Stimulated activated effector memory CD8-positive, alpha-beta T cell treated with anti-CD3 and anti-CD28 coated beads, Interleukin-12 subunit alpha, Interleukin-12 subunit beta, amount 100 ng/mL, for 72 hours (primary cell): ENCODE measurements at regions not wholly inside any gene's neighbourhood (a gene's known extent, or its start where the extent isn't known, plus 50 kb on each side); places are given as distances from the start of the nearest gene placed in this dataset.
"Not testable (repeated sequence)": the region's sequence is repeated elsewhere in the genome, so short reads cannot be mapped to it uniquely, and the experiment has no call there.

Experiments
- ATAC-seq: fragments of 150-1000 bp; cut with Tn5 transposase; 2 replicates; pipeline ENCODE4 v1.10.0; 2021
- DNase-seq, 2 donors: peaks; one replicate each; pipeline ENCODE4 v3.0.0; 2021 to 2022; ENCODE audit warnings: low spot score in 2 of 2
- H3K27ac Mint-ChIP-seq: one replicate; pipeline ENCODE4 v1.8.0; 2022; ENCODE audit warnings: mild to moderate bottlenecking, mixed read lengths
- H3K36me3 Mint-ChIP-seq: one replicate; pipeline ENCODE4 v1.8.0; 2022; ENCODE audit warnings: mild to moderate bottlenecking, mixed read lengths
- H3K4me1 Mint-ChIP-seq: one replicate; pipeline ENCODE4 v1.8.0; 2022; ENCODE audit warnings: mixed read lengths
- H3K4me3 Mint-ChIP-seq: one replicate; pipeline ENCODE4 v1.8.0; 2022; ENCODE audit warnings: mild to moderate bottlenecking, mixed read lengths
- H3K9me3 Mint-ChIP-seq: one replicate; pipeline ENCODE4 v1.8.0; 2022; ENCODE audit warnings: mixed read lengths

- no peaks in the 10 kb centered on the region for H3K4me1 Mint-ChIP-seq
- H3K27ac Mint-ChIP-seq: no peak overlapping the region
- H3K9me3 Mint-ChIP-seq: no peaks in the 10 kb centered on the region
- DNase-seq (no peak), ATAC-seq (no peak)
- no peak overlapping the region for H3K4me3 Mint-ChIP-seq
- H3K36me3 Mint-ChIP-seq: no peaks in the 10 kb centered on the region
Observed at GRCh38 chr12:30578426-30578825, 117.2 kb downstream of the IPO8 start.

GRCh38 chr12:30573145-30573544 is 122.5 kb downstream of the IPO8 start:
- no peak for DNase-seq
- Mint-ChIP-seq H3K4me1 (no peaks in the 10 kb centered on the region), H3K27ac (no peak overlapping the region), H3K4me3 (no peak overlapping the region), H3K9me3 (no peaks in the 10 kb centered on the region), H3K36me3 (no peaks in the 10 kb centered on the region)
- ATAC-seq: no peak

GRCh38 chr12:30570211-30570890 is 125.3 kb downstream of the IPO8 start:
- H3K4me1 Mint-ChIP-seq: no peaks in the 10 kb centered on the region
- no peak overlapping the region for H3K4me3 Mint-ChIP-seq
- no peaks in the 10 kb centered on the region for H3K9me3 Mint-ChIP-seq
- H3K36me3 Mint-ChIP-seq: no peaks in the 10 kb centered on the region
- no peak for DNase-seq
- H3K27ac Mint-ChIP-seq: no peak overlapping the region
- no peak for ATAC-seq

DNA sequence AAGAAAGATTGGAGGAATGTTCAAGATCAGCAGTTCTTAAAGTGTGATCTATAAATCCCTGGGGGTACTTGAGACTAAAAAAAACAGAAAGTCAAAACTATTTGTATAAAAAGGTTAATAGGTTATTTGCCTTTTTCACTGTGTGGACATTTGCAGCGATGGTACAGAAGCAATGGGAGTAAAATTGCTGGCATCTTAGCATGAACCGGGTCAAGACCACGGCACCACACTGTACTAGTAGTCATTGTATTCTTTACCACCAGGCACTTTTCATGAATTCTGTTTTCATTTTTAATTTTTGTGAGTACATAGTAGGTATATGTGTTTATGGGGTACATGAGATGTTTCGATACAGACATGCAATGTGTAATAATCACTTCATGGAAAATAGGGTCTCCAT is 126.2 kb downstream of the IPO8 start:
- Mint-ChIP-seq H3K4me3 (no peak overlapping the region), H3K27ac (no peak overlapping the region), H3K36me3 (no peaks in the 10 kb centered on the region), H3K9me3 (no peaks in the 10 kb centered on the region), H3K4me1 (no peaks in the 10 kb centered on the region)
- ATAC-seq (no peak), DNase-seq (no peak)

- no peak for DNase-seq
- Mint-ChIP-seq H3K4me3 (no peak overlapping the region), H3K27ac (no peak overlapping the region), H3K9me3 (no peaks in the 10 kb centered on the region), H3K4me1 (no peaks in the 10 kb centered on the region), H3K36me3 (no peaks in the 10 kb centered on the region)
- no peak for ATAC-seq
Observed at GRCh38 chr12:30568453-30568852, 127.2 kb downstream of the IPO8 start.

DNA sequence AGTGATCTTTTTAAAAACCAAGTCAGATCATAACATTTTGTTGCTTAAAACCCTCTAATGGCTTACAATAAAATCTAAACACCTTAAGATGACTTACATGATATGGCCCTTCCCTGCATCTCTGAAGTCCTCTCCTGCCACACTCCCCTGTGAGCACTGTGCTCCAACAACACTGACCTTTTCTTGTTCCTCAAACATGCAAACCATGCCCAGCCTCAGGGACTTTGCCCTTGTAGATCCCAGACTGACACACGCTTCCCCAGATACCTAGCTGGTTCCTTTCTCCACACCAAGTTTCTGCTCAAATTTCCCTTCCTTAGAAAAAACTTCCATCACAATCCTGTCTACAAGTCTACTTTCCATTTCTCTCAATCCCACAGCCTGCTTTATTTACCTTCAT is 128.6 kb downstream of the IPO8 start:
- no peak overlapping the region for H3K4me3 Mint-ChIP-seq
- H3K27ac Mint-ChIP-seq: no peak overlapping the region
- H3K4me1 Mint-ChIP-seq: no peaks in the 10 kb centered on the region
- DNase-seq (no peak), ATAC-seq (no peak)
- no peaks in the 10 kb centered on the region for H3K9me3 Mint-ChIP-seq
- no peaks in the 10 kb centered on the region for H3K36me3 Mint-ChIP-seq

- DNase-seq (no peak), ATAC-seq (no peak)
- Mint-ChIP-seq H3K9me3 (peaks cover 12% of the 10 kb centered on the region), H3K4me1 (no peaks in the 10 kb centered on the region), H3K4me3 (no peak overlapping the region), H3K36me3 (no peaks in the 10 kb centered on the region), H3K27ac (no peak overlapping the region)
Observed at GRCh38 chr12:30564394-30564793, 131.3 kb downstream of the IPO8 start.

GRCh38 chr12:30548203-30548602 is 147.5 kb downstream of the IPO8 start:
- Mint-ChIP-seq H3K4me3 (no peak overlapping the region), H3K4me1 (no peaks in the 10 kb centered on the region), H3K9me3 (peaks cover 4% of the 10 kb centered on the region), H3K27ac (no peak overlapping the region), H3K36me3 (no peaks in the 10 kb centered on the region)
- ATAC-seq: no peak
- no peak for DNase-seq

GRCh38 chr12:30546121-30546520 is 149.5 kb downstream of the IPO8 start:
- Mint-ChIP-seq H3K4me1 (no peaks in the 10 kb centered on the region), H3K27ac (no peak overlapping the region), H3K9me3 (peaks cover 11% of the 10 kb centered on the region), H3K36me3 (no peaks in the 10 kb centered on the region), H3K4me3 (no peak overlapping the region)
- no peak for ATAC-seq
- no peak for DNase-seq

DNA sequence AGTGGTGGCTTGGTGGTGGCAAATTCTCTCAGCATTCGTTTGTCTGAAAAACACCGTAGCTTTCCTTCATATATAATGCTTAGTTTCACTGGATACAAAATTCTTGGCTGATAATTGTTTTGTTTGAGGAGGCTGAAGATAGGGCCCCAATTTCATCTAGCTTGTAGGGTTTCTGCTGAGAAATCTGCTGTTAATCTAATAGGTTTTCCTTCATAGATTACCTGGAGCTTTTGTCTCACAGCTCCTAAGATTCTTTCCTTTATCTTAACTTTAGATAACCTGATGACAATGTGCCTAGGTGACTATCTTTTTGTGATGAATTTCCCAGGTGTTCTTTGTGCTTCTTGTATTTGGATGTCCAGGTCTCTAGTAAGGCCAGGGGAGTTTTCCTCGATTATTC is 151.0 kb downstream of the IPO8 start:
- ATAC-seq, H3K4me1 Mint-ChIP-seq, H3K4me3 Mint-ChIP-seq, DNase-seq, H3K27ac Mint-ChIP-seq, H3K36me3 Mint-ChIP-seq: not testable (repeated sequence)
- peaks cover 12% of the 10 kb centered on the region for H3K9me3 Mint-ChIP-seq

DNA sequence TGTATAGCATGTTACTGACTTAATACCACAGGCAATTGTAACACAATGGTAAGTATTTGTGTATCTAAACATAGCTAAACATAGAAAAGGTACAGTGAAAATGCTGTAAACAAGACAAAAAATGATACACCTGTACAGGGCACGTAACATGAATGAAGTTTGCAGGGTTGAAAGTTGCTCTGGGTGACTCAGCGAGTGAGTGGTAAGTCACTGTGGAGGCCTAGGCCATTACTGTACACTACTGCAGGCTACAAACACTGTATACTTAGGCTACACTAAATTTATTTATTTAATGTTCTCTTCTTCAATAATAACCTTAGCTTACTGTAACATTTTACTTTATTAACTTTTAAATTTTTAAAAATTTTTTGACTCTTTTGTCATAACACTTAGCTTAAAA is 158.4 kb downstream of the IPO8 start:
- no peak overlapping the region for H3K4me3 Mint-ChIP-seq
- no peaks in the 10 kb centered on the region for H3K4me1 Mint-ChIP-seq
- no peak overlapping the region for H3K27ac Mint-ChIP-seq
- DNase-seq: no peak
- H3K36me3 Mint-ChIP-seq: no peaks in the 10 kb centered on the region
- H3K9me3 Mint-ChIP-seq: peaks cover 3% of the 10 kb centered on the region
- no peak for ATAC-seq

DNA sequence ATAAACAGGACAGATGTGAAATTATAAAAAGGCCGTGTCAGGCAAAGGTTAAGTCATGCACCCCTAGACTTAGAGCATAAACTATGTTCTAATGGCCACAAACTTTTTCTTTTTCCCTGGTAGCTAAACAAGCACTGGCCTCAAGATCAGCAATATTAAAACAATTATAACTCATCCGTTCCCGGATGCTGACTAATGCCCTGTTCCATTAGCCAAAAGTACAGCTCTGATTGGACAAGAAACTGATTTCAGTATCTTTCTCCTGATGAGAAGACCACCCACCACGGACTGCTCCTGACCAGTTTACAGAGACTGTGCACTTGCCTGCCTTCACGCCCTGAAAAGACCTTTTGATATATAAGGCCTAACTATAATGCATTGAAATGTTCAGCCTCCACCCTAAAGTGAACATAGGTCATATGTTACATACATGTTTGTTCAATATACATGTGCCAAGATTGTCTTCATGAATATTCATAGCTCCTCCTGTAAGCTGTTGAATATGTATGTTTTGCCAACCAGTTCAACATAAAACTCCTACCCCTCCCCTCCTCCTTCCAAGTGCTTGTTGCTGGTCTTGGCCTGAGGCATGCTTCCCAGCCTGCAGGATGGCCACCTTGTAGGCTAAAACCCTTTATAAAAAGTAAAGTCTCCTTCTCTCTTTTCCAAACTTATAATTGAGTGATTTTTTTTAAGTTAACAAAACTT is 162.0 kb downstream of the IPO8 start:
- Mint-ChIP-seq H3K4me3 (no peak overlapping the region), H3K9me3 (no peaks in the 10 kb centered on the region), H3K4me1 (no peaks in the 10 kb centered on the region), H3K36me3 (no peaks in the 10 kb centered on the region), H3K27ac (no peak overlapping the region)
- ATAC-seq: no peak
- DNase-seq: no peak

DNA sequence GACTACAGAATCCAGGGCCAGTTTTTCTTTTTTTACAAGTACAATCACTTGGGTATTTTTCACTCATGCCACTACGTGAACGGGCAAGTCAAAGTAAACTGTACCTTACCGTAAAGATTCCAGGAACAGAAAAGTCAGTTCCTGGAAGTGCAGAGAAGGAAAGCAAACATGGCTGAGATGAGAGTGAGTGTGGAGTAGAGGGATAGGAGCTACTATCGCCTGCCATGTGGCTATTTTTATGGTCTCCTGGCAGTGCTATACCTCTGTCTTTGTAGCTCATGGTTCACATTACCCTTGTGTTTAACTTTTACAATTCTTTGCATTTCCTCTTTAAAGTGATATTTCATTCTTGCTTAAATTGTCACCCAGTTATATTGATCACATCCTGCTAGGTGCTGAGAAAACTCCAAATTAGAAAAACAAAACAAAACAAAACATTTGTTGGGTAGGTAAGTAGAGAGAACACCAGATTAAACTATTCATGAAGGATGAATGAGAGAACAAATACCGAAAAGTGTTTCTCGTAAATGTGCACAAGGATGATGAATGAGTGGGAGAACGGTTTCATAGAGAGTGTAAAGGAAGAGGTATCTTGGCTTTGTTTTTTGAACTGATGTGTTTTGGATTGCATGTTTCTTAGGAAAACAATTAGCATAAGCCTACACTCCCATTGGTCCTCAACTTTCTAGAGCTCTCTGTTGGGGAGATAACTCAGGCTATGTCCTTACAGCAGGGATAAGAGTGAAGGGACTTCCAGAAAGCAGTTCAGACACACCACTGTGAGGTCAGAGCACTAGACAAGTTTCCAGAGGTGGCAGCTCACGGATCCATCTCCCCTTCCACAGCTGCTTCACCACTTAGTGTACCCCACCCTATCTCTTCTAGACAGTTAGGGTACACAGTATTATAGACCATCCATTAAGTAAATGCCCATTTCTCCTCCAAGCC is 163.7 kb downstream of the IPO8 start:
- ATAC-seq: no peak
- H3K4me1 Mint-ChIP-seq: no peaks in the 10 kb centered on the region
- H3K4me3 Mint-ChIP-seq: no peak overlapping the region
- no peak overlapping the region for H3K27ac Mint-ChIP-seq
- DNase-seq: no peak
- no peaks in the 10 kb centered on the region for H3K9me3 Mint-ChIP-seq
- no peaks in the 10 kb centered on the region for H3K36me3 Mint-ChIP-seq

GRCh38 chr12:30529489-30530269 is 166.0 kb downstream of the IPO8 start:
- no peaks in the 10 kb centered on the region for H3K9me3 Mint-ChIP-seq
- no peak overlapping the region for H3K4me3 Mint-ChIP-seq
- no peak for ATAC-seq
- no peak overlapping the region for H3K27ac Mint-ChIP-seq
- H3K4me1 Mint-ChIP-seq: no peaks in the 10 kb centered on the region
- no peak for DNase-seq
- no peaks in the 10 kb centered on the region for H3K36me3 Mint-ChIP-seq

DNA sequence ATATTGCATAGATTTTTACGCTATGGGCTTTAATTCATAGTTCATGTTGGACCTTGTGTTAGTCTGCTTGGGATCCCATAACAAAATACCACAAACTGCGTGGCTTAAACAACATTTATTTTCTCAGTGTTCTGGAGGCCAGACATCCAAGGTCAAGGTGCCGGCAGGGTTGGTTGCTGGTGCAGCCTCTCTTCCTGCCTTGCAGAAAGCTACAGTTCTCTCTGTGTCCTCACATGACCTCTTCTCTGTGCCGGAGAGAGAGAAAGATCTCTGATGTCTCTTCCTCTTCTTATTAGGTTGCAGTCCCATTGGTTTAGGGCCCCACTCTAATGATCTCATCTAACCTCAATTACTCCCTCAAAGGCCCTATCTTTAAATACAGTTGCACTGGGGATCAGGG is 170.5 kb downstream of the IPO8 start:
- DNase-seq: no peak
- Mint-ChIP-seq H3K4me1 (no peaks in the 10 kb centered on the region), H3K9me3 (no peaks in the 10 kb centered on the region), H3K4me3 (no peak overlapping the region), H3K36me3 (no peaks in the 10 kb centered on the region), H3K27ac (no peak overlapping the region)
- ATAC-seq: no peak
